ENCODE measurements at regions not wholly inside any gene's neighbourhood (a gene's known extent, or its start where the extent isn't known, plus 50 kb on each side); places are given as distances from the start of the nearest gene placed in this dataset.

- TF ChIP-seq GATA2 (IDR thresholded peaks at IDR 0.05; ENCODE audit: low read depth, low read length) (no peak), GATA3 (IDR thresholded peaks at IDR 0.05; ENCODE audit: low read depth, low read length) (no peak)
Observed at GRCh38 chr9:129457325-129457779, 163.5 kb downstream of the C9orf50 start.

Data from SH-SY5Y (cell line).